NT2/D1 (cell line): ENCODE measurements at regions not wholly inside any gene's neighbourhood (a gene's known extent, or its start where the extent isn't known, plus 50 kb on each side); places are given as distances from the start of the nearest gene placed in this dataset.

Experiments used
- YY1 ChIP-seq: IDR thresholded peaks from 2 replicates; pipeline ENCODE4 v1.6.1; 2011; ENCODE audit not compliant: insufficient read length, insufficient read depth
- ZNF274 ChIP-seq: IDR thresholded peaks from 2 replicates; pipeline ENCODE4 v1.6.1; 2011; ENCODE audit warnings: mild to moderate bottlenecking, low read depth, low read length

- TF ChIP-seq YY1 = no peak
- TF ChIP-seq ZNF274 = no peak
These were observed 361.3 kb upstream of the TMTC1 start for GRCh38 chr12:30144777-30145683.
